ENCODE measurements at regions not wholly inside any gene's neighbourhood (a gene's known extent, or its start where the extent isn't known, plus 50 kb on each side); places are given as distances from the start of the nearest gene placed in this dataset.

GRCh38 chr2:42978175-42978886 is 185.9 kb upstream of the HAAO start:
- TF ChIP-seq CTCF (IDR thresholded peaks at IDR 0.05) (no peak), POLR2A (IDR thresholded peaks at IDR 0.05) (no peak)
